GM18867 (cell line): ENCODE measurements at regions not wholly inside any gene's neighbourhood (a gene's known extent, or its start where the extent isn't known, plus 50 kb on each side); places are given as distances from the start of the nearest gene placed in this dataset.

Source experiments
- ATAC-seq: cut with Tn5 transposase; IDR thresholded peaks from one replicate; pipeline ENCODE4 v1.9.1; 2021; ENCODE audit warnings: mild to moderate bottlenecking, moderate library complexity; ENCODE audit not compliant: unreplicated experiment

DNA sequence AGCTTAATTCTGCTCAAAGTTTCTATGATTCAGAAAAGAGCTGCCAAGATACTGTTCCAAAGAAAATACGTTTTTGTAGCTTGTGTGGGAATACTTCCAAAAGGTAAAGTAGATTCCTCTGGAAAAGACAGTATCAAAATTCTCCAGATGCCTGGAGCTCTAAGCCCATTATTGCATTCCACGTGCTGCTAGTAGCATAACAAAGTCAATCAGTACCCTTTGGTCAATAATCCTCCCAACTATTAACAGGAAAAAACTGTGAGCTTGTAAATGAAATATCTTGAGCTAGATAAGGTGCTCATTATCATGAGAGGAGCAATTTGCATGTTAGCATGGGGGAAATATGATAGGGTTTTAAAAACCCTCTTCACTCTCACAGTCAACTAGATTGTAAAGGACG lies 229.5 kb upstream of the TYRP1 start:
- ATAC-seq: no peak

DNA sequence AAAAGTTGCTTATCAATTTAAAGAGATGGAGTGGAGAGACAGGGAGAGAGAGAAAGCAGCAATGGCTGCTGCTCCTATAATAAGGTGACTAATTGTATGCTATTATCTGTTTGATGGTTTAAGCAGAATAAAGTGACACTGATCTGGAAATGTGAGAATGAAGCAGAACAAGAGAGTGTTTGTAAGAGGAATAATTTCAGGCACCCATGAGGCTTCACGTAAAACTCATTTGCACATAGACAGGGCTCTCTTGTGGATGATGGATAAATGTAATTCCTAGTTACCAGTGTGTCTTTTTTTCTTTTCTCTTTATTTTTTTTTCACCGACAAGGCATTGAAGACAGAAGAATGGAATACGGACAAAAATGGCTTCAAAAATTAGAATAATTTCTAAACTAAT lies 228.8 kb upstream of the TYRP1 start:
- ATAC-seq: no peak

DNA sequence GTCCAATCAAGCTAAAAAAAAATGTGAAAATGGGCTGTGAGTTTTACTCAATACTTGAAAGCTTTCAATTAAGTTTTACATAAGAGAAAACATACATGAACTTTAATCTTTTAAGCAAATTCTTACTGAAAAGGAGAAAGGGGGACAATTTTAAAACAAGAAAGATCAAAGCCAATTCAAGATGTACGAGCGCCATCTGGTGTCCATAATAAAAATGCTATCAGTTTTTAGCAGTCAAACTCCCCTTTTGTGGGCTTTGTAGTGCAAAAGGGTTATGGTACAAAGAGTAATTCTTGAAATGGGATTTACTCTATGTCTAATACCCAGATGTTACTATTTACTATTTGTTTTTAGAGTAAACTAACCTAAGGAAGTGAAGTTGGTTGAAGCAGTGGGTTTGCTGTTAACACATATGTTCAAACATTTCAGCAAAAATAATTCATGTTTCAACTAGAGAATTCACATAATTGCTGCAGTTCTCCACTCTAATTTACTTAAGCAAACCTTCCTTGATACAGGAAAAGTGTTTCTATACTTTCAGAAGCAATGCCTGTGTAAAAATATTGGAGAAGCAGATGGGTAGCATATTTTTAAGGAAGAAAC lies 228.2 kb upstream of the TYRP1 start:
- no peak for ATAC-seq

DNA sequence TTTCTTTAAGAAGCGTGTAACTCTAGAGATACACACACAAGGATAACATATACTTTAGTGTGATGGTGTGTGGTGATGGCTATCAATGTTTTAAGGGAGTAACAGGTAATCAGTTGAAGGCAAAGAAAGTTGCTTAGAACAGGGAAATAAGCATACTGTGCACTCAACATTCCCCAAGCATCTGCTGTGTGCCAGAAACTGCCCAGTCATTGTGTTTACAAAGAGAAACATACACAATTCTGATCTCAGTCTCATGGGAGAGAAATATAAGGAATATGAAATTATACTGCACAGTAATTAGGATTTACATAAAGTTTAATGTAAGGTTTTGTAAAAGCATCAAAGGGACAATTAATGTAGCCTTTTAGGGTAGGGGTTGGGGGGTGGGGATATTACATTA lies 224.1 kb upstream of the TYRP1 start:
- ATAC-seq: no peak

DNA sequence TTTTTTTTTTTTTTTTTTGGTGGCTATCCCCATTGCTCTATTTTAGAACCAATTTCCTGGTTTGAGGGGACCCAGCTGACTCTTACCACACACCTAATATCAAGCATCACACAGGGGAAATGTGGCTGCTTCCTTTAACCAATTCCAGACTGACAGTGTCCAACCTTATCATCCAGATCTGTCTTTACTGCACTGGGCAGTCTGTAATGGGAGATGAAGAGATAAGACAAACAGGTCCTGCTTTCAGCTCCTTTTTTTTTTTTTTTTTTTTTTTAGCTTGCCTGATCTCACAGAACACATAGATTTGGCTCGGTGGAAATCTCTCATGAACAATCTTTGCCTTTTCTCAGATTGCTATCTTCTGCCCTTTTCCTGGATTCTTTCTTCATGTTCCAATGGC lies 198.8 kb upstream of the TYRP1 start:
- no peak for ATAC-seq

DNA sequence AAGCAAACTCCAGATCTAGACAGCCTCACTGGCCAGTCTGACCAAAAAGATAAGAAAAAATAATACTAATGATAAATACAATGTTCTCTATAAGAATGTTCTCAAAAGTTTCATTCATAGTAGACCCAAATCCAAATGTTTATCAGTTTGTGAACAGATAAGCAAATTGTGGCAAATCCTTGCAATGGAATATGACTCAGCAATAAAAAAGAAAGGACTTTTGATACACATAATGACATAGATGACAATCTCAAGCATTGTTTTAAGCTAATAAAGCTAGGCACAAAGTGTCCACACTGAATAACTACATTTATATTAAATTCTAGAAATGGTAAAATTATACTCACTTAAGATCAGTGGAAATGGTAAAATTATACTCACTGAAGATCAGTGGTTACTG lies 195.4 kb upstream of the TYRP1 start:
- no peak for ATAC-seq

DNA sequence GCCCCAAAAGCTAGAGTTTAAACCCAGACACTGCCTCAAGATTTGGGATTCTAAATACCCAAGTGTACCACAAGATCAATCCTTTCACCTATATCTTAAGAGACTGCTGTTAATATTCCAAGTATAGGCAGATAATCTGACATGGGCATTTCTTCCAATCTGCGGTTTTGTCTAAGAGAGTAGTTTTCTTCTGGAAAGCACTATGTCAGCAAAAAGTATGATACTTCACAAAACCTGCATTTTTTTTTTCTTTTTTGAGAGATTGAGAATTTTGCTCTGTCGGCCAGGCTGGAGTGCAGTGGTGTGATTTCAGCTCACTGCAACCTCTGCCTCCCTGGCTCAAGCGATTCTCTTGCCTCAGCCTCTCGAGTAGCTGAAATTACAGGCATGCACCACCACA lies 190.7 kb upstream of the TYRP1 start:
- ATAC-seq: no peak

DNA sequence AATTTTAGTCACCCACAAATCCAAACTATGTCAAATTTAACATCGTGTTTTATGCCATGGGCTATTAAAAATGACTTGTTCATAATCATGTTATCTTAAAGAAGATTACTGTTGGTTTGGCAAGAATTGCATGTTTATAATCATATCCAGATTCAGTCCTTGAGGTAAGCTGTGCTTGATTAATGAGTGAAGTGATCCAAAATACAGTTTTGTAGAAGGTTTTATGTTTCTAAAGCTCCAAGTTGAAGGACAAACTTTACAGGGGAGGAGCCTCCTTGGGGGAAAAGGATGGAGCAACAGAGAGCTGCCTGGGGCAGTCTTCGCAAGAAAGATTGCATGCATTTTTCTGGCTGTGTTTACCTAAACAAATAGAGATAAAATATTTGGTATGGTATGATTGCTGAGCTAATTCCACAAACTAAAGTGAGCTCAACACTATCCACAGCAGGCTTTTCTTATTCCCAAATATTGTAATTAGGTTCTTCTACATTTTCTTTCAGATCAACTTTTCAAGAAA lies 189.5 kb upstream of the TYRP1 start:
- no peak for ATAC-seq

DNA sequence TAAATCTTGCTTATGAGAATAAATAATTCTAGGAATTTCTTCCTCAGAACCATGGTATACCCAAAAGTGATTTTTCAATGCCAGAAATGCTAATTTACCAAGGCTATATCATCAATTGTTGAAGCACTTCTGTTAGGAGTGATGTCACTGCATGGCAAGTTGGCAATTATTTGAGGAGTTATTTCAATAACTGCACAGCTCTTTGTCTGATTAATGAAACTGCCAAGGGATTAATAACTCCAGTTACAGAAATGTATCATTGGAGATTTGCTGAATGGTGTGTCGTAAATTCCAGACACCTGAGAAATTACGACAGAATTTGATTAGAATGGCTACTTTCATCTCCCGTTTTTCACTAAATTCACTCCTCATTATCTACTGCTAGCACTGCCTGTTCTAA lies 182.6 kb upstream of the TYRP1 start:
- ATAC-seq: no peak

DNA sequence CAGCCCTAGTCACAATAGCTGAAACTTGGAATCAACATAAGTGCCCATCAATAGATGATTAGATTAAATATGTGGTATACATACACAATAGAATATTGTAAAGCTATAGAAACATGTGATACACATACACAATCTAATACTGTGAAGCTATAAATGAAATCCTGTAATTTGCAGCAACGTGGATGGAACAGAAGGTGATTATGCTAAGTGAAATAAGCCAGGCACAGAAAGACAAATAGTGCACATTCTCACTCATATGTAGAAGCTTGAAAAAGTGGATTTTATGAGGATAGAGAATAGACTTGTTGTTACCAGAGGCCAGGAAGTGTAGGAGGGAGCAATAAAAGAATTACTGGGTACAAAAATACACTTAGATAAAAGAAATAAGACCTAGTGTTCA lies 181.5 kb upstream of the TYRP1 start:
- ATAC-seq: no peak

DNA sequence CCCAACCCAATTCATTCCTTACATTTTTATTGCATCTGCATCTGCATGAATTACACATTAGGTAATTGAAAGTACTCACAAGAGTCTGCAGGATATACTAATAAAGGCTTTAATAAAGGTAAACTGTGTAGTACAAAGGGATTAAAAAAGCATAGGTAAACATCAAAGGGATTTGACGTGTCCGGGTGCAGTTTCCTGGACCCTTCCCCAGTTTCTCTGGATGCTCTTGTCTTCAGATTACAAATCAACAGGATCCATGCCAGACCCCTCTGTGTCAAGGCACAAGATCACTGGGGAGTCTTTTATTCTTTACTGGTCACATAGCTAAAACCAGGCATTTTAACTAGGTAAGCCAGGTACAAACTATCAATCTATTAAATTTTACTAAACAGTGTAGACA lies 177.2 kb upstream of the TYRP1 start:
- no peak for ATAC-seq

DNA sequence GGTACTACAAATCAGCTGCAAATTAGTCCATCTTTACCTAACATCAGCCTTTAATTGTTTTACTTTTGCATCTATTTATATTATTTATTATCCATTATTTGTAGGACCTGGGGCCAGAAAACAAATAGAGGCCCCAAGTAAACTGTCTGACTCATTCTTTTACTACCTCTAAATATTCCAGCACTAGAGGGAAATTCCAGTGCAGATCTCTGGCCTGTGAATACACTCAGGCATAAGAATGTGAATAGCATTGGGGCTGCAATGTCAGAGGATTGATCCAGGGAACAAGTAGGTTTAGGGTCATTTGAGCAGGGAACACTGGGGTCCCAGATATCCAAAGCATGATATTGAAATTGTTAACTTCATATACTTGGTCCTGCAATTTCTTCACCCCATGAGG lies 176.6 kb upstream of the TYRP1 start:
- no peak for ATAC-seq

DNA sequence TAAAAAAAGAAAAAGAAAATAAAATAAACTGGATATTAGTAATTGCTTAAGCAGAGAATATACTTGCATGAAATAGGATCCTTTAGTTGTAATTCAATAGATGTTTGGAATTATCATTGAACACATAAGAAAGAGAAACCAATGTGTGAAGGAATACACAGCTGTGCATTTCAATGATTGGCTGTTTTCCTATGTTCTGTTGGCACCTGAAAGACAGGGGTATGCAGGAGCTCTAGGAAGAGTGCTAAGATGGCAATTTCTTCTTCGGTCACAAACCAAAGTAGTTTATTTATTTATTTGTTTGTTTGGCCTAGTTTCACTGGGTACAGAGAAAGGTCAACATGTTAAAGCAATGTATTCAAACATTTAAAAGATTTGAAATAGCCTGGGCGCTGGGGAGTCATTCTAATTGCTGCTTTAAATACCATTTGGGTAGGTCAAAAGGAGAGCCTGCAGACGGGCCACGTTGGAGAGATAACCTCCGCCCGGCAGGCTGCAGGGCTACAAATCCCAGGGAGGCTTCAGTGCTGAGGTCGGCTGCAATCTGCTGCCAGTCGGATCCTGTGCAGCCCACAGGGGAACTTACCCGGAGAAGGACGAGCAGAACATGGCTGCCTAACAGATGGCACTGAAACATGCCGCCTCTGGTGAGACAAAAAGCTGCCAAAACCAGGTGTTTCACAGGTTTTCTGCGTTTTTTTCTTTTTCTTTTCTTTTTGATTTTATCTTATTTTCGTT lies 154.2 kb upstream of the TYRP1 start:
- ATAC-seq: no peak

DNA sequence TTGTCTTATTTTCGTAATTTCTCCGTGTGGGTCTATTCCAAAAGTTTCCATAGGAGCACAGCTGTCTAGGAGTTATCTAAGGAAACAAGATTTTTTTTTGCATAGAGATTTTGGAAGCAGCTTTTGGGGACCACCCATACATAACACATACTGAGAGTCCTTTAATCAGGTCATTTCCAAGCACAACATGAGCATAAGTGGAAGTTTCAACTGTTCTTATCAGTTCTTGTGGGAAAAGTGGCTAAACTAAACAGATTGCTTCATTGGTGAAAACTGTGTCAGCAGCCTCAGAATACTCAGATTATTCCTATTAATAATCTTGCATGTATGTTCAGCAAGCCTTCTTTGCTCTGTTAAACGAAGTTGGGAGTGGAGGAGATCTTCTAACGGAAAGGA lies 153.6 kb upstream of the TYRP1 start:
- ATAC-seq: no peak

DNA sequence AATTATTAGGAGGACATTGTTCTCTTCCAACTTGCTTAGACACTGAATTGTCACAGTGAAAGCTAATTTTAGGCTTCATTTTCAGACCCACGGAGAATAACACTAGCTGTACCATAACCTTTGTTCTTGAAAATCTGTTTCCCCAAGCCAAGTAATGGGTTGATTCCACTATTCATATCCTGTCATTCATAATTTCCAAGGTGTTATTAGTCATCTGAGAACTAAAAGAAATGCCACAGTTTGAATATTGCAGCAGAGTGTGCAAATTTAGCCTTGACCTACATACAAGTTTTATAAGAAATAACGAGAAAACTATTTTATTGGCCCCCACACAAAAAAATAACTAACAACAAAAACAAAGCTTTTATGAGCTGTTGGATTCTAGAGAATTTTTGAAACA lies 148.5 kb upstream of the TYRP1 start:
- ATAC-seq: no peak

DNA sequence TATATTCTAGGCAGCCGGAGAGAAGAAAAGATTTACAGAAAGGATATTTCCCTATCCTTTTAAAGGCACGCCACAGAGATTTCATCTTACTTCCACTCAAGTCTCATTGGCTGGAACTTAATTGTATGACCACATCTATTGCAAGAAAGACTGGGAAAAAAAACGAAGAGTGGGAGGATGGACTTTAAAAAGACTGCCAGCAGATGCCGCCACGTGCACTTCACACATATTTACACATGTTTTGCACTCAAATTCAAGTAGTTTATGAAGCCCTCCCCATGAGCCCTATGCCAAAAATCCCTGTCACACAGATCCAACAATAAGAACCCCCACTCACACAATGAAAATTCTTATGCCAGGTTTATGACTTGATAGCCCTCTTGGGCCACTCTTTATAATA lies 138.5 kb upstream of the TYRP1 start:
- no peak for ATAC-seq

DNA sequence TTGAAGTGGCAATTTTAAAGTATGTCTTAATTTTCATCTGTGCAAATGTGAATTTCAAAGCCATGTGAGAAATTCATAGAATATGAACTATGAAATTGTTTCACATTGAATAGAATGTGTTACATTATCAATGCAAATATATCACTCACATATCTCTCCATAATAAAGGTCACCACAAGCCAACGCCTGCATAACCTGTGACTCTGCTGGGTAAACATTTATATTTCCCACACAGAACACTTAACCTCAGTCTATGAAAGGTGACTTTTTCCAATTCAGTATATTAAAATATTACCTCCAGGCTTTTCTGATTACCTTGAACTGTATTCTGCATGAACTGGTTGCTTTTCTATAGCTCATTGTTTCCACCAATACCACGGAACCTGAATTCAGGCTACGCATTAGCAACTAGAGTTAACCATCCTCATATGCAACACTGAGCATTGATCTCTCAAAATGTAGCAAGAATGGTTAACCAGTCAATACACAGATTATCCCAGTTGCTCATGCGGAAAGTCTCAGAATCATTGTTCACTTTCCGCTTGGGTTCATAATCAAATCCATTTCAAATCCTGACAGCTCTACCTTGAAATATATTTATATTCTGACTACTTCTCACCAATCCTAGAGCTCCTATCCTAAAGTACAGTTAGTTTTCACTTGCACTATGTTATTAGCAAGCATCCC lies 126.6 kb upstream of the TYRP1 start:
- ATAC-seq: no peak

DNA sequence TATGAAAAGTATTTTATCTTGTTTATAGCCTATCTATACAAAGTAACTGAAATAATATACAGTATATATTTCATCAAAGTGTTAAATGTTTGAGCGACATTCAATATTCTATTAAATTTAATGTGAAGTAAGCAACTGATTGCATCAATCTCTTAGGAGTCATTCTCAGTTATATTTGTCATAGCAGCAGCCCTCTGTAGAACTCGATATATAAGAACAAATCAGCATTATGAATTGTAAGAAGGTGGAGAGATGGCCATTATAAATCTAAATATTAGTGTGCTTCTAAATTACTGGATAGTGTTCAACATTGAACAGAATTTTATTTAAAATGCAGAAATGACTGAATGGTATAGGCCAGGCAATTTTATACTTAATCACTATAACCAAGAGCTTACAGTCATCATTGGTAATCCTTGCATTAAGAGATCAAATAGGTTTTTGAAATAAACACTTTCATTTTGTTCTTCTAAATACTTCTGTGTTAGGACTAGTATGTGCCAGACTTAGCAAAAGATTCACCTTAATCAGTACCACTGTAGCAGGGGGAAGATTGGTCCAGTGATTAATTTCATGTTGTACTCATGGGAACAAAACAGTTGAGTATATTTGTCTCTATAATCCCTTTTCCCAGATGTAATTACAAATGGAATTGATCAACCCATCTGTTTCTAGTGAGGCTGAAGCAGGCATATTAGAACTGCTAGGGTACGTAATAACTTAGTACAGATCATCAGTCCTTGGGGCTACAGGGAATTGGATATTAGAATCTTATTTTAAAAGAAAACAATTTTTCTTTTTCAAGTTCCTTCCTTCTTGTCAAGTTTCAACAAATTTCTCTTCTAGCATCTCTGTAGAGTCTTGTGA lies 108.3 kb upstream of the TYRP1 start:
- ATAC-seq: no peak

DNA sequence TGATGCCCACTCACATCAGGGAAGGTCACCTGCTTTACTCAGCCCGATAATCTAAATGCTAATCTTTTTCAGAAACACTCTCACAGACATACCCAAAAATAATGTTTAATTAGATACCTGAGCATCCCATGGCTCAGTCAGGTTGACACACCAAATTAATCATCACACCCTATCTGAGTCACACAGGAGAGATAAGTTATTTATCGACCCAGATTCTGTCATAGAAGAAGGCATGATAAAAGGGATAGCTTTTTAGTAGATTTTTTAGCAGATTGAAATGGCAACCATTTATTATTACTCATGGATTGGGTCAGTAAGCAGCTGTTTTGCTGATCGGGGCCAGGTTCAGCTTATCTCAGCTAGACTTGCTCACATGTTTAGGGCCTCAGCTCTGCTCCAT lies 97.8 kb upstream of the TYRP1 start:
- ATAC-seq: no peak

DNA sequence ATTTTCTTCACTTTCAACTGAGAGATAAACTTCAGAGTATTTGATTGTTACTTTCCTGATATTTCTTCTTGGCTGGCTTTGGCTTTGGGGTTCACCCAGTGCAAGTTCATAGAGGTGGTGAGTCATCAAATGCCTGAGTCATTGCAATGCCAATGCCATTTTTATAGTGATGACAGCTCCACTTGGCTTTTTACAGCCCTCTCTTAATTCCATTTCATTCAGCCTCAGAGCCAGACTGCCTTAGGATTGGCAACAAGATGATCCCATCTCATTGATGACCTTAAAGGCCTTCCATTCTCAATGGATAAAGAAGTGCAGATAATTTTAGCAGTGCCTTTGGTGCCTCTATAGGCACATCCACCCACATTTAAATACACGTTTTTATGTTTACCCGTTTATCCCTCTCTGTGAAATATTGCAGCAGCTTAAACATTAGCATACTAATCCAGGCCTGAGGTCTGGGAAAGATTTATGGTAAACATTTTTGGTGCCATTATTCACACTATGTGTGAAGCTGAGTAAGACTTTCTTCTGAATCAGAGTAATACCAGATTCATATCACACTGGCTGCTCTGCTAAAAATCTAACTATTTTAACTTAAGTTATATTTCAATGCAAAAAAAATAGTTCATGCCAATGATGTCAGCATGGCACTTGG lies 88.9 kb upstream of the TYRP1 start:
- no peak for ATAC-seq
